Activated T-helper 1 cell treated with Interleukin-2 at 50 U/mL for 16 hours (primary cell): ENCODE measurements at regions not wholly inside any gene's neighbourhood (a gene's known extent, or its start where the extent isn't known, plus 50 kb on each side); places are given as distances from the start of the nearest gene placed in this dataset.

Experiments used
- DNase-seq: peaks from one replicate; pipeline ENCODE4 v3.0.0-alpha.2; 2020; ENCODE audit warnings: low read depth

DNA sequence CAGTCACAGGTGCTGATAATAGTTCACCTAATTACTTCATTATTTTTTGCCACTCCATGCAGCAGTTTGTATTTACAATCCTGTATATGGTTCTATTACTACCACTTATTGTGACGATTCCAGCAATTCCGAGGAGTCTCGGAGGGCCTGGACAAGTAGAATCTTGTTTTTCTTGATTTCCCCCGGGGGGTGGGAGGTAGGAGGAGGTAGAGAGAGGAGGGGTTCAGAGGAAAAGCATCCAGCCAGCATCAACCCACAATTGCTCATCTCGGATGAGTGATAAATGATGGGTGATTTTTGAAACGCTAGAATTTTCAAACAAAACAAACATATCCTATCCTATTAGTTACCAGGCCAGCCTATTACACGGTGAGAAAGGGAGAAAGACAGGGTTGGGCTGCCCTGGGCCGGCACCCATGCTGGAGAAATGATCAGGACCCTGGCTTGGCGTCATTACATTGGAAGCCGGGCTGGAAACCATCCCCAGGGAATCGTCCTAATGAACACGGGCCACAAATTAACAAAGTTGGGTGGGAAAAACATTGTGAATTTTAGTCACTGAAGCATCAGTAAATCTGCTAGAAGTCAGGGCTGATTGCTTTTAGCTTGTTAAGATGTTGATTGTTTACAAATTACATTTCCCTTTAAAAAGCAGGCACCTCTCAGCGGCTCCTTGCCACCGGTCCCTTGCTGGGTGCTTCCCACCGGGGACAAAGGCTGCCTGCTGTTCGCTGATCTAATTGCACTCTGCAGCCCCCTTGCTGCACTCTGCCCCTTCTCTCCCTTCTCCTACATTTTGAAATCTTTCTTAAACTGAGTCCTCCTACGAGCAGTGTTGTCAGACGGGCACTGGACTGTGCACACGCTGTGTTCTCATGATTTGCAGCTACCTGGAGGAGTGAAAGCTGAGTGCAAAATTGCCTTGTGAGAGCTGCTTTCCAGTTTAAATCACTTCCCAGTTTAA is 95.5 kb downstream of the FAM204A start:
- DNase-seq = no peak

DNA sequence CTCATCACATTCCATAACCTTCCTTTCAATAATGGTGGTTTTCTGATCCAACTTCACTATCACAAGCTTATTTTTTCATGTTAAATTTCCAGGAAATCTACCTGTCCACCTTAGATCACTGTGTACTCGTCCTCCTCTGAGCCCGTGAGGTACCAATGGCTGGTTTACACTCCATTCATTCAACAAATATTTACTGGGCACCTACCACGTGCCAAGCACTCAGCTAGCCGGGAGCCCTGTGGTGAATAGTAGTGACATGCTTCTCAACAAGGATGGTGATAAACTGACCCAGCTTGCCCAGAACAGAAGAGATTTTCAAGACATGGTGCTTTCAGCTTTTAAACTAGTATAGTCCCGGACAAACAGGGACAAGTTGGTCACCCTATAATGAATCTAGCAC is 98.2 kb downstream of the FAM204A start:
- no peak for DNase-seq

GRCh38 chr10:118241229-118242137 is 100.6 kb downstream of the FAM204A start:
- peak; percentile 38 for DNase-seq

DNA sequence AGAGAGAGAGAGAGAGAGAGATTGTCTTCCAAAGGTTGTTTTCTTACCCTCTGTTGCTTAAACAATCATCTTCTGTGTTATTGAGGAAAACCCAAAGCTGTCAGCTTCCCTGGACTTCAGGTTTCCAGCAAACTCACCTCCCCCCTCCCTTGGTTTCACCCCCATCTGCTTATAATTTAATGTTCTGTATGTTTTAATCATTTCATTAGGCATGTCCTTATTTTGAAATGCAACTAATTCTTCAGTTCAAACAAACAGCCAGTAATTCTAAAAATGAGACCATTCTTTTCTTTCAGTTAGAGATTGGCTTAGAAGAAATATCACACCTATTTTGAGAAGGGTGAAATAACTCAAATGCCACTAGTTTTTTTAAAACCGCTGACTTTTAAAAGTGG is 102.9 kb downstream of the FAM204A start:
- DNase-seq = no peak

DNA sequence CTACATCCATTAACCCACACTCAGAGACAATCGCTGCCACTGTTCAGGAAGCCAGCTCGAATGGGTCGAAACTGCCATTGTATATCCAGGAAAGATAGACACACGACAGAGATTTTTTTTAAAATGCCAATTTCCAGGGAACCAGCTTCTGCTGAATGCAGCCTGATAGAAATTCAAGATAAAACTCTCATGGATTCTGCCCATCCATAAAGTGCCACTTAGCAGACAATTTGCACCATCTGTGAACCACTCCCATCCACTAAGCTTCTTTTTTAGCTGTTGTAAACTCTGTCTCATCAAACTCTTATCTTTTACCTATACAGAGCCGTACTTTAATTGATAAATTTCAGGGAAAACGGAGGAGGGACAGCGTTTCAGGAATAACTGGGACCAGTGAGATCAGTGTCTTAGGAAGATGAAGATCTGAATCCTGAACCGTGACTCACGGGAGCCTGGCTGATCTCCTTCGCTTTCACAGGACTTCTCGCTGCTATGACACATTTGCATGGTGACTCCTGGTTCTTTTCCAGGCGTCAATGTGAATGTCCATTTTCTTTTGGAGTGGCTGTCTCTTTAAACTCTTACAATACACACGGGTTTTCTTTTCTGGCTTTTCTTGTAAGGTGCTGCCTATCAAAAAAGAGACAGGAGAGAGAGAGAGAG is 103.4 kb downstream of the FAM204A start:
- DNase-seq = no peak

GRCh38 chr10:118237930-118238329 is 104.2 kb downstream of the FAM204A start:
- DNase-seq = no peak

GRCh38 chr10:118234683-118235082 is 107.4 kb downstream of the FAM204A start:
- DNase-seq = no peak

DNA sequence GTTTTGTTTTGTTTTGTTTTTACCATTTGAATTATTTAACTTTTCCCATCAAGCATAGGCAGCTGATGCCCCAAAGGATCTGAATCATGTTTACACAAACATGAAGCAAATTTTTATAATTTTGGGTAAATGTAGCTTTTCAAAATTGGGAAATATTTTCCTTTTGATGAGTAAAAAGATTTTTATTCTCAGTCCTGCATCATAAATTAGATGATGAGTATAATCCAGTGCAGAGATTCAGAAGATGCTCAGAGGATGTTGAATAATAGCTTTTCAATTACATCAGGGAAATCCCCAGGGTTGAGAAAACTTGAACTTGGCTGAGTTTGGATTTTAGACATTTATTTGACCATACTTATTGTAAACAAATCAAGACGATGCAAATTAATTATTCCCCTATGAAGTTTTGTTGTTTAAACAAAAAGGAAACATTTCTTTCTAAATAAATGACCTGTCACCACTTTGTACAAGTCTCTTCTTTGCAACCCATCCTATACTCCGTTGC is 121.7 kb downstream of the FAM204A start:
- DNase-seq = no peak

DNA sequence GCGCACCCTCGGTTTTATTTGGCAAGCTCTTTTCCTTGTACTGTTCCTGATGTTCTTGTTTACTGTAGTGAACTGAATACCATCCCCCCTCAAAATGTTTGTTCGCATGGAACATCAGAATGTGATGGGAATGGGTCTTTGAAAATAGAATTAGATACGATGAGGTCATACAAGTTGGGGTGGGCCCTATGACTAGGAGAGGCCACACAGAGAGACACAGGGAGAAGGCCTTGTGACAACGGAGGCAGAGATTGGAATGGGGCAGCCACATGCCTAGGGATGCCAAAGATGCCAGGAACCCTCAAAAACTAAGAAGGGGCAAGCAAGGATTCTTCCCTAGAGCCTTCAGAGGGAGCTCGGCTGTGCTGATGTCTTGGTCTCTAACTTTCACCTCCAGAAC is 123.6 kb downstream of the FAM204A start:
- no peak for DNase-seq

- DNase-seq = no peak
These were observed 125.5 kb downstream of the FAM204A start for GRCh38 chr10:118216571-118217170.

DNA sequence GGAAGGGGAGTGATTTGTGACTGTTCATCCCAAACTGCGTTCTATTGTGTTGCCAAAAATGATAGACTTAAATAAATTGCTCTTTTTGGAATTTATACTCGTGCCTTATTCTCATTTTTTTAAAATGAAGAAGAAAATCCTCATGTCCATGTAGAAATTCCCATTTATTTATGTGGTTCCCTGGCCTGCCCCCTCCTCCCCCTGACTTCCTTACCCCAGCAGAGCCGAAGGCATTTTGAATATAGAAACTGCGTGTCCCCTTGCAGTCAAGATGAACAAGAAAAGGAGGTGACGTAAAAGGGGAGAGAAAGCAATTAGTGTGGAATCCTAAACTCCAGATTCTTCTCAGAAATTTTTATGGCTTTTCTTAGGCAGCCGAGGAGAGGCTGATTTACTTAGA is 126.1 kb downstream of the FAM204A start:
- no peak for DNase-seq

DNA sequence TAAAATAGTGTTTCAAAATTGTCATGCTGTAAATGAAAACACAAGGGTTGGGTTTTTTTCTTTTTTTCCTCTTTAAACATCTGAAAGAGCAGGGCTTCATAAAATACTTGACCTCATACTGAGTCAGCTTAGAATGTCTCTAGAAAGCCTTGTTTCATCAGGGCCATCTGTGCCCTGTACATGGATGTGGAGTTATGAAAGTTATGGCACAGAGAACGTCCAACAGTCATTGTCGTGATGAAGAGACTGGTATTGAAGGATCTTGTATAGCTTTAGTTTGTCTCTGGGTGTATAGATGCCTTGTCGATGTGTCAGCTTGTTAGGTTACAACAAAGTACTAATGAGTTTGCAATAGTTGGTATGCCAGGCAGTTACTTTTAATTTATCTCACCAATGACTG is 127.3 kb downstream of the FAM204A start:
- no peak for DNase-seq

- DNase-seq = no peak
These were observed 128.7 kb downstream of the FAM204A start for GRCh38 chr10:118213436-118213835.

DNA sequence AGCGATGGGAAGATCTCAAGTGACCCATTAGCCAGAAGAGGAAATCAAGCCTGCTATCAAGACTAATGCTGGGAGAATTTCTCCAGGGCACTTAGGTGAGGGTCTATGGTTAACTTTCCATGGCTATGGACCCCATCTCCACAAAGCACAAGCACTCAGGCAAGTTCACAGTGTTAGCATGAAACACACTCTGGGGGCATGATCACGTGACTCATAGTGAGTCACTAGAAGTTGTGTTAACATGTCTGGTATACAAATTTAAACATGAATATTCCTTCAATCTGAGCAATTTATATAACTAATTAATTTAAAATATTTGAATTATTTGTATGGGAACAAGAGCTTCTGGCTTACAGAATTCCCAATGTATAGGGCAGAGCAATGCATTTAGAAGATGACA is 131.8 kb downstream of the FAM204A start:
- no peak for DNase-seq

GRCh38 chr10:118209215-118209614 is 132.9 kb downstream of the FAM204A start:
- no peak for DNase-seq

- no peak for DNase-seq
These were observed 134.6 kb downstream of the FAM204A start for GRCh38 chr10:118207470-118208007.

GRCh38 chr10:118204292-118204943 is 137.7 kb downstream of the FAM204A start:
- no peak for DNase-seq

- no peak for DNase-seq
These were observed 138.7 kb downstream of the FAM204A start for GRCh38 chr10:118203461-118203860.

DNA sequence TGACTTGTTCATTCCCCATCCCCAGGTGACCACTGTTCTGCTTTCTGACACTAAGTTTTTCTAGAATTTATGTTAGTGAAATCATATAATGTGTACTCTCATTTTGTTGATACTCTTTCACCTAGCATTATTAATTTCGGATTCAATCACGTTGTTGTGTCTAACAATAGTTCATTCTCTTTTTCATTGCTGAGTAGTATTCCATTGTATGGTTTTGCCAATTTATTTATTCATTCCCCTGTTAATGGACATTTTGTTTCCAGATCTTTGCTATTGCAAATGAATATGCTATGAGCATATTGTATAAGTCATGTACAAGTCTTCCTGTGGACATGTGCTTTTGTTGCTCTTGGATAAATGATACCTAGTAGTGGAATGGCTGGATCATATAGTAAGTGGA is 146.4 kb downstream of the FAM204A start:
- no peak for DNase-seq

GRCh38 chr10:118193642-118194041 is 146.9 kb upstream of the RAB11FIP2 start:
- no peak for DNase-seq

DNA sequence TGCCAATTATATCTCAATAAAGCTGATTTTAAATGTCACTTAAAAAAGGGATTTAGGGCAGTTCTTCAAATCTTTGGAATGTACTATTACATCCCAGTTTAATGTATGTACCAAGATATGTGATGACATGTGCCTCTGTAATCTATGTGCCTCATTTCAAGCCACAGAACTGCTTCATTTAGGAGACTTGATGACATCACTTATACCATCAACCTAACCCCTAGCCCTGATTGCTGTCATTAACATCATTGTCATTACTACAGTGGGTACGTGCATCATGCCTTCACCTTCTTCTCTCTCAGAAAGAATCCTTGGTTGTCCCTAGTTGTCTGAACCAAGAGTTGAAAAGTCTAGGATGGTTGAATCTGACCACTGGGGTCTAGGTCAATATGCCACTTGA is 134.3 kb upstream of the RAB11FIP2 start:
- no peak for DNase-seq
